ENCODE measurements at regions not wholly inside any gene's neighbourhood (a gene's known extent, or its start where the extent isn't known, plus 50 kb on each side); places are given as distances from the start of the nearest gene placed in this dataset.

GRCh38 chr18:73007915-73008308, 140.1 kb upstream of the NETO1 start:
- Histone ChIP-seq H3K79me2 (ENCODE audit: control insufficient read depth, insufficient read depth, low read length) (no peaks in the 10 kb centered on the region), H3K27me3 (replicated peaks in 1 of 2; ENCODE audit: control insufficient read depth in 2 of 2, insufficient read depth in 2 of 2, low read length in 1 of 2) (no peaks in the 10 kb centered on the region), H2AFZ (ENCODE audit: control insufficient read depth, low read depth, low read length) (no peak overlapping the region), H3K9me3 (replicated peaks; ENCODE audit: control insufficient read depth, insufficient read depth, low read length) (no peaks in the 10 kb centered on the region; the same call in 2 of the 3 replicates), H3K27ac (ENCODE audit: control insufficient read depth, insufficient read depth) (no peak overlapping the region), H3K9ac (ENCODE audit: control insufficient read depth, insufficient read depth, low read length) (no peak overlapping the region), H4K20me1 (ENCODE audit: control insufficient read depth, insufficient read depth) (no peaks in the 10 kb centered on the region), H3K36me3 (ENCODE audit: control insufficient read depth in 2 of 2, insufficient read depth in 2 of 2, low read length in 1 of 2) (no peaks in the 10 kb centered on the region), H3K4me2 (ENCODE audit: control insufficient read depth, insufficient read depth) (no peak overlapping the region; the same call in 1 of the 2 replicates), H3K4me1 (ENCODE audit: control insufficient read depth, insufficient read depth, low read length) (no peaks in the 10 kb centered on the region), H3K4me3 (no peak overlapping the region)
- intact Hi-C loops (cut with micrococcal nuclease; ENCODE audit: unreplicated experiment), result loop anchor here (10.0 kb wide), 1 partner anchor 127 kb away; no protein-coding TSS in a partner anchor
- WGBS (ENCODE audit: insufficient coverage, insufficient replicate concordance, low lambda C conversion rate, missing lambda C conversion rate), result 85% methylated on average over 4 of the region's 4 CpGs
- in situ Hi-C loops (cut with MboI), result no loop called here
- CTCF ChIA-PET, result no interaction called here
- ATAC-seq (no peak), DNase-seq (ENCODE audit: low read depth, low spot score) (no peak), FAIRE-seq (no peak)
- RAD21 ChIA-PET (ENCODE audit: unreplicated experiment), result no interaction called here
- POLR2A ChIA-PET, result no interaction called here
- TF ChIP-seq NFIC (IDR thresholded peaks at IDR 0.05; ENCODE audit: low read depth, low read length), result no peak
- TF ChIP-seq TAF1 (IDR thresholded peaks at IDR 0.05; ENCODE audit: borderline replicate concordance, low read depth, low read length), result no peak
- TF ChIP-seq ZNF687 (IDR thresholded peaks at IDR 0.05), result no peak
- no peak for TF ChIP-seq KDM1A (IDR thresholded peaks at IDR 0.05; ENCODE audit: borderline replicate concordance)
- TF ChIP-seq JUND (IDR thresholded peaks at IDR 0.05; ENCODE audit: low read depth, low read length), result no peak
- TF ChIP-seq WRNIP1 (IDR thresholded peaks at IDR 0.05; ENCODE audit: borderline replicate concordance, low read depth, low read length), result no peak
- TF ChIP-seq MLLT1 (IDR thresholded peaks at IDR 0.05), result no peak
- SMC1A ChIA-PET (ENCODE audit: uncharacterized antibody, unreplicated experiment), result interaction anchor here (1.1 kb wide), 1 partner anchor 127 kb away, joined by 3 read pairs; no protein-coding TSS in a partner anchor
- BruUV-seq (replicated peaks), result no TSS peak
